Lower leg skin (tissue), 3 donors: ENCODE measurements at regions not wholly inside any gene's neighbourhood (a gene's known extent, or its start where the extent isn't known, plus 50 kb on each side); places are given as distances from the start of the nearest gene placed in this dataset.
"Not testable (repeated sequence)": the region's sequence is repeated elsewhere in the genome, so short reads cannot be mapped to it uniquely, and the experiment has no call there.

Experiments
- POLR2A ChIP-seq, 2 donors: fragments of 450-650 bp; IDR thresholded peaks; one replicate each; pipeline ENCODE4 v1.6.1; 2016 to 2017; ENCODE audit warnings: antibody characterized with exemption in 2 of 2, mild to moderate bottlenecking in 1 of 2, moderate library complexity in 1 of 2
- TF ChIP-seq, protein P1 (sequence below), 3 donors: fragments of 450-650 bp; IDR thresholded peaks; one replicate each; pipeline ENCODE4 v1.5.1; 2016; ENCODE audit warnings: antibody characterized with exemption in 3 of 3, mild to moderate bottlenecking in 3 of 3, moderate library complexity in 2 of 3

DNA sequence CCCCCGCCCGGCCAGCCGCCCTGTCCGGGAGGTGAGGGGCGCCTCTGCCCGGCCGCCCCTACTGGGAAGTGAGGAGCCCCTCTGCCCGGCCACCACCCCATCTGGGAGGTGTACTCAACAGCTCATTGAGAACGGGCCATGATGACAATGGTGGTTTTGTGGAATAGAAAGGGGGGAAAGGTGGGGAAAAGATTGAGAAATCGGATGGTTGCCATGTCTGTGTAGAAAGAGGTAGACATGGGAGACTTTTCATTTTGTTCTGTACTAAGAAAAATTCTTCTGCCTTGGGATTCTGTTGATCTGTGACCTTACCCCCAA lies 215.8 kb downstream of the BCAS1 start:
- TF ChIP-seq POLR2A (IDR thresholded peaks at IDR 0.05), result not testable (repeated sequence)
- TF ChIP-seq, protein P1, sequence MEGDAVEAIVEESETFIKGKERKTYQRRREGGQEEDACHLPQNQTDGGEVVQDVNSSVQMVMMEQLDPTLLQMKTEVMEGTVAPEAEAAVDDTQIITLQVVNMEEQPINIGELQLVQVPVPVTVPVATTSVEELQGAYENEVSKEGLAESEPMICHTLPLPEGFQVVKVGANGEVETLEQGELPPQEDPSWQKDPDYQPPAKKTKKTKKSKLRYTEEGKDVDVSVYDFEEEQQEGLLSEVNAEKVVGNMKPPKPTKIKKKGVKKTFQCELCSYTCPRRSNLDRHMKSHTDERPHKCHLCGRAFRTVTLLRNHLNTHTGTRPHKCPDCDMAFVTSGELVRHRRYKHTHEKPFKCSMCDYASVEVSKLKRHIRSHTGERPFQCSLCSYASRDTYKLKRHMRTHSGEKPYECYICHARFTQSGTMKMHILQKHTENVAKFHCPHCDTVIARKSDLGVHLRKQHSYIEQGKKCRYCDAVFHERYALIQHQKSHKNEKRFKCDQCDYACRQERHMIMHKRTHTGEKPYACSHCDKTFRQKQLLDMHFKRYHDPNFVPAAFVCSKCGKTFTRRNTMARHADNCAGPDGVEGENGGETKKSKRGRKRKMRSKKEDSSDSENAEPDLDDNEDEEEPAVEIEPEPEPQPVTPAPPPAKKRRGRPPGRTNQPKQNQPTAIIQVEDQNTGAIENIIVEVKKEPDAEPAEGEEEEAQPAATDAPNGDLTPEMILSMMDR (IDR thresholded peaks at IDR 0.05), result not testable (repeated sequence)
